SK-N-SH treated with all-trans-retinoic acid at 6 μM for 48 hours (cell line): ENCODE measurements at regions not wholly inside any gene's neighbourhood (a gene's known extent, or its start where the extent isn't known, plus 50 kb on each side); places are given as distances from the start of the nearest gene placed in this dataset.

Experiments
- ATAC-seq: fragments of 200-7000 bp; cut with Tn5 transposase; 3 replicates; pipeline ENCODE4 v1.9.1; 2020; ENCODE audit warnings: mild to moderate bottlenecking, moderate library complexity
- ARNTL ChIP-seq: fragments of 450-650 bp; formaldehyde crosslinking; IDR thresholded peaks from 2 replicates; pipeline ENCODE4 v1.5.0; 2020; ENCODE audit warnings: low read depth, mild to moderate bottlenecking, moderate library complexity, borderline replicate concordance
- BACH2 ChIP-seq: fragments of 250-450 bp; sonication (Bioruptor Pico); IDR thresholded peaks from 2 replicates; pipeline ENCODE4 v1.9.0; 2021; ENCODE audit warnings: mild to moderate bottlenecking, borderline replicate concordance
- CSDC2 ChIP-seq: fragments of 250-450 bp; sonication (Bioruptor Pico); IDR thresholded peaks from 2 replicates; pipeline ENCODE4 v1.5.0; 2020; ENCODE audit warnings: mild to moderate bottlenecking, moderate library complexity
- CSRNP3 ChIP-seq: fragments of 250-450 bp; sonication (Bioruptor Pico); IDR thresholded peaks from 2 replicates; pipeline ENCODE4 v1.5.1; 2021; ENCODE audit warnings: mild to moderate bottlenecking, moderate library complexity
- ESRRG ChIP-seq: fragments of 250-450 bp; sonication (Bioruptor Pico); IDR thresholded peaks from 2 replicates; pipeline ENCODE4 v1.6.1; 2021; ENCODE audit warnings: mild to moderate bottlenecking
- GLIS3 ChIP-seq: fragments of 250-450 bp; sonication (Bioruptor Pico); IDR thresholded peaks from 2 replicates; pipeline ENCODE4 v1.5.0; 2020; ENCODE audit warnings: mild to moderate bottlenecking, moderate library complexity
- ISL1 ChIP-seq: fragments of 250-450 bp; sonication (Bioruptor Pico); IDR thresholded peaks from 2 replicates; pipeline ENCODE4 v2.1.2; 2022; ENCODE audit warnings: mild to moderate bottlenecking, moderate library complexity
- OSR1 ChIP-seq: fragments of 250-450 bp; sonication (Bioruptor Pico); IDR thresholded peaks from 2 replicates; pipeline ENCODE4 v1.8.0; 2022; ENCODE audit warnings: moderate library complexity, mild to moderate bottlenecking, inconsistent platforms
- POU6F1 ChIP-seq: fragments of 250-450 bp; sonication (Bioruptor Pico); IDR thresholded peaks from 2 replicates; pipeline ENCODE4 v1.8.0; 2021; ENCODE audit warnings: low read depth, mild to moderate bottlenecking, moderate library complexity, borderline replicate concordance
- PPARA ChIP-seq: fragments of 250-450 bp; sonication (Bioruptor Pico); IDR thresholded peaks from 2 replicates; pipeline ENCODE4 v1.5.0; 2020; ENCODE audit warnings: mild to moderate bottlenecking, borderline replicate concordance
- RARB ChIP-seq: fragments of 250-450 bp; sonication (Bioruptor Pico); IDR thresholded peaks from 2 replicates; pipeline ENCODE4 v1.8.0; 2021; ENCODE audit warnings: mild to moderate bottlenecking, moderate library complexity
- SNAI2 ChIP-seq: fragments of 250-450 bp; sonication (Bioruptor Pico); IDR thresholded peaks from 2 replicates; pipeline ENCODE4 v1.5.0; 2020; ENCODE audit warnings: mild to moderate bottlenecking, moderate library complexity
- TCF4 ChIP-seq: fragments of 250-450 bp; sonication (Bioruptor Pico); IDR thresholded peaks from 2 replicates; pipeline ENCODE4 v1.8.0; 2021; ENCODE audit warnings: mild to moderate bottlenecking, moderate library complexity, borderline replicate concordance
- TOX ChIP-seq: fragments of 250-450 bp; sonication (Bioruptor Pico); IDR thresholded peaks from 2 replicates; pipeline ENCODE4 v1.8.0; 2021; ENCODE audit warnings: mild to moderate bottlenecking, moderate library complexity, borderline replicate concordance
- TSHZ2 ChIP-seq: fragments of 250-450 bp; sonication (Bioruptor Pico); IDR thresholded peaks from 2 replicates; pipeline ENCODE4 v1.5.0; 2020; ENCODE audit warnings: mild to moderate bottlenecking, moderate library complexity
- ZC3H10 ChIP-seq: fragments of 250-450 bp; sonication (Bioruptor Pico); IDR thresholded peaks from 2 replicates; pipeline ENCODE4 v1.5.1; 2021; ENCODE audit warnings: mild to moderate bottlenecking, moderate library complexity
- ZFP30 ChIP-seq: fragments of 450-650 bp; formaldehyde crosslinking; IDR thresholded peaks from 2 replicates; pipeline ENCODE4 v1.5.0; 2022; ENCODE audit warnings: mild to moderate bottlenecking, moderate library complexity
- ZNF565 ChIP-seq: fragments of 450-650 bp; formaldehyde crosslinking; conservative IDR thresholded peaks from 2 replicates; pipeline ENCODE4 v1.5.0; 2020; ENCODE audit warnings: low read depth, mild to moderate bottlenecking, moderate library complexity
- ZNF70 ChIP-seq: fragments of 450-650 bp; formaldehyde crosslinking; IDR thresholded peaks from 2 replicates; pipeline ENCODE4 v1.5.0; 2020; ENCODE audit warnings: mild to moderate bottlenecking, moderate library complexity
- ZNF8 ChIP-seq: fragments of 450-650 bp; formaldehyde crosslinking; IDR thresholded peaks from 2 replicates; pipeline ENCODE4 v1.5.0; 2020; ENCODE audit warnings: mild to moderate bottlenecking, moderate library complexity

GRCh38 chr3:145159640-145160039 is 1001.3 kb downstream of the PLOD2 start (continued):
- TF ChIP-seq POU6F1: no peak
- no peak for TF ChIP-seq ARNTL (CRISPR knock-in tag)
- no peak for TF ChIP-seq TOX (CRISPR knock-in tag)
- TF ChIP-seq ZNF70 (CRISPR knock-in tag): no peak
- no peak for TF ChIP-seq SNAI2 (CRISPR knock-in tag)
- no peak for TF ChIP-seq ISL1
- TF ChIP-seq, all 23 proteins: peak for 0

GRCh38 chr3:145170121-145170520 is 990.9 kb downstream of the PLOD2 start:
- ATAC-seq: no peak

GRCh38 chr3:145175626-145176025 is 985.4 kb downstream of the PLOD2 start:
- TF ChIP-seq ZNF8 (CRISPR knock-in tag) (no peak), TOX (CRISPR knock-in tag) (no peak), POU6F1 (no peak), CSDC2 (CRISPR knock-in tag) (no peak), RARB (no peak), SNAI2 (CRISPR knock-in tag) (no peak), ESRRG (CRISPR knock-in tag) (no peak), TSHZ2 (CRISPR knock-in tag) (no peak)
- ATAC-seq: no peak

More at GRCh38 chr3:145170121-145170520, 990.9 kb downstream of the PLOD2 start:
- TF ChIP-seq ESRRG (CRISPR knock-in tag): no peak
- no peak for TF ChIP-seq OSR1 (CRISPR knock-in tag)
- TF ChIP-seq GLIS3 (CRISPR knock-in tag): no peak
- TF ChIP-seq ARNTL (CRISPR knock-in tag): no peak
- no peak for TF ChIP-seq ISL1
- TF ChIP-seq ZNF565 (CRISPR knock-in tag): no peak
- no peak for TF ChIP-seq ZNF70 (CRISPR knock-in tag)
- TF ChIP-seq BACH2 (CRISPR knock-in tag): no peak
- TF ChIP-seq RARB: no peak
- TF ChIP-seq ZFP30 (CRISPR knock-in tag): no peak
- TF ChIP-seq ZNF8 (CRISPR knock-in tag): no peak
- TF ChIP-seq TSHZ2 (CRISPR knock-in tag): no peak
- no peak for TF ChIP-seq TCF4
- TF ChIP-seq CSRNP3 (CRISPR knock-in tag): no peak
- TF ChIP-seq PPARA: no peak
- no peak for TF ChIP-seq ZC3H10 (CRISPR knock-in tag)
- no peak for TF ChIP-seq CSDC2 (CRISPR knock-in tag)
